Embryonic facial prominence (tissue), 1 donor: ENCODE measurements at regions not wholly inside any gene's neighbourhood (a gene's known extent, or its start where the extent isn't known, plus 50 kb on each side); places are given as distances from the start of the nearest gene placed in this dataset.
"Not testable (repeated sequence)": the region's sequence is repeated elsewhere in the genome, so short reads cannot be mapped to it uniquely, and the experiment has no call there.

Source experiments
- DNase-seq: peaks from one replicate; pipeline ENCODE4 v3.0.0-alpha.2; 2016; ENCODE audit errors: extremely low spot score

DNA sequence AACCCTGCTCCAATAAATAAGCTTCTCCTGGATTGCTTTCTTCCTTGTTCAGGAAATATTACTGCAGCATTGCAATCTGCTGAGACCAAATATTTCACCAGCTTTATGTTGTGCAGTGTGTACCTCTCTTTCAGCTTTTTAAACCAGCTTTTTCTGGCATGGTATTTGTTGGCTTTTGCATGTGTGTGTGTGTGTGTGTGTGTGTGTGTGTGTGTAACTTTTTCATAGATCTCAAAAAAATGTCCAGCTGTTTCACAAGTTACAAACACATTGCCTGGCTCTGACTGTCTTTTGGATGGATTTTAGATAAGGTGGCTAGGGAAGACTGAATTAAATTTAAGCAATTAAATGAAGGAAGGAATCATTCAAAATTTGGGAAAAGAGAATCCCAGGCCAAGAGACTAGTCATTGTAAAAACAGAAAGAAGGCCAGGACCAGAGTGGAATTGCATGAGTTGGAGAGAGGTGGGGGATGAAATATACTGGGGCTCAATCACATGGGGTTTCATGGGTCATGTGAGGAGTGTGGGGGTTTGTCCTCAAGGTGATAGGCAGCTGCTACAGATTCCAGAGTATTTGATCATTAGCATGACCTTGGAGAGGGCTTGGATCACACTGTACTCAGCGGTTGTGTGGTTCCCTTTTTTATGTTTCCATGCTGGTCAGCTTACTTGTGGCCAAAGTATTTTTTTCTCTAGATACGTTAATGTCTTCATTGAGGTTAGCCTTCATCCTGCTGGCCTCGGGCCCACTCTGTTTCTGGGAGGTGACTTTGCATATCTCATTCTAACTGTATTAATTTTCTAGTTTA, 357.7 kb upstream of the BOD1L1 start:
- DNase-seq = no peak

DNA sequence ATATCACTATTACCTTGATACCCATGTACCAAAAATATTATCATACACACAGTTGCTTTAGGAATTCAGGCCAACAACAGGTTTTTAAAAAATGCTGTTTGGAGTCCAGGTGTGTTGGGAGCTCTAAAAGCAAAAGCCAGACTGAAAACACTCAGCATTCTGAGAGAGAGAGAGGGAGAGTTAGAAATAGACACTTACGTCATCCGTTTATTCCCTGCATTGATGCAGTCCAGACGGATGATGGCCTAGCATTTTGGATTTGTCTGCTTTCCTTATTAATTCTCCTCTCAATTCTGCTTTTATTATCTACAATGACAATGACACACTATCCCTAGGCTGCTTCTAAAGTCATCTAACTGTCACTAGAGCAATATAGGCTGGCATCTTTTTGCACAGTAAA, 358.3 kb upstream of the BOD1L1 start:
- no peak for DNase-seq

DNA sequence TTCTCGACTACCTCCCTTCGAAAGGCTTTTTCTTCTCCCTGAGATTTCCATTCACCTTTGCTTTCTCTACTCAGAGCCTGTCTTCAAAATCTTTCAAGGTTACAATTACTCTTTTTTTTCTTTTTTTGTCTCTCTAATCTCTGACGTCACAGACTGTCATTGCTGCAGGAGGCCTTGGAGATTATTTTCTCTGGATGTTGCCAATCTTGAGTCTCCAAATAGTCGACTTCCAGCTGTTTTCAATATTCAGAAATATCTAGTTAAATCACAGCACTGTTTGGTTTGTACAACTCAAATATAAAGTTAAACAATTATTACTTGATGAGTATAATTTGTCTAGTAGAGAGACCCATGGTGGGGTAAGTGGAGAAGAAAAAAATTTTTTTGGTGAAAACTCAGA, 359.0 kb upstream of the BOD1L1 start:
- no peak for DNase-seq

DNA sequence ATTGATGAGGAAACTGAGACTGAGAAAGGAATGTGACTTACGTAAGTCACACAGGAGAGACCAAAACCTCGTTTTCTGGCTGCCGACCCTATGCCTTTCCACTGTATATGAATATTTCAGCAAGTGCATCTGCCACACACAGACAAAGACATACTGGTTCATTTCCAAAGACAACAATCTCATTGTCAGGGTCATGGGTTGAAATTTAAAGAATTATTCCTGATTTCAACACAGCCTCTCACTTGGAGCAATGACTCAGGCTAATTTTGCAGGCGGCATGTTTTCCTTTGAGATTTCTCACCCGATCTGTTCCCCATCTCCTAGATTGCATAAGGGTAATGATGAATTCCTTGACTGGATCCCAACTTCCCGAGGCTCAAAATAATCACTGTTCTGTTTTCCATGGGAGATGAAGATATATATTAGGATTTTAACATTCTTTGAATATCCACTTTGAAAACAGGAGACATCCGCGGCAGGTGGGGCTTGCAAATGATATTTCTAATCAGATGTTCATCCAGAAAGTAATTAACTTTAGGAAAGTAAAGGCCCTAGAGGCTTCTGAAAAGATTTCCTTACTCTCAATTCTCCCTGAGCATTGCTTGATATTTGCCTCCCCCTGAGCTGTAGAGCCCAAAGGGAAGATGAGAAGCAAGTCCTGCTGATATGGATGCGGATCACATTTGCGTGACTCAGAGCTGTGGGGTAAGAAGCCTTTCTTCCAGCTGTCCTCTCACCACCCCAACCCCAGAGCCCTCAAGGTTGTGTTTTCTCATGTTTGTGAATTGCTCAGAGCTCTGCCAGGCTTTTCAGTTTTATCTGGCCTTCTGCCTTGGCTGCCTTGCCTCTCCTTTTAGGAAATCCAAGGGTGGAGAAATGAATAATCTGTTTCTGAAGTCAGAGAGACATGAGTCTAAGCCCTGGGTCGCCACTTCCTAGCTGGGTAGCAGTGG, 361.1 kb upstream of the BOD1L1 start:
- DNase-seq = no peak

DNA sequence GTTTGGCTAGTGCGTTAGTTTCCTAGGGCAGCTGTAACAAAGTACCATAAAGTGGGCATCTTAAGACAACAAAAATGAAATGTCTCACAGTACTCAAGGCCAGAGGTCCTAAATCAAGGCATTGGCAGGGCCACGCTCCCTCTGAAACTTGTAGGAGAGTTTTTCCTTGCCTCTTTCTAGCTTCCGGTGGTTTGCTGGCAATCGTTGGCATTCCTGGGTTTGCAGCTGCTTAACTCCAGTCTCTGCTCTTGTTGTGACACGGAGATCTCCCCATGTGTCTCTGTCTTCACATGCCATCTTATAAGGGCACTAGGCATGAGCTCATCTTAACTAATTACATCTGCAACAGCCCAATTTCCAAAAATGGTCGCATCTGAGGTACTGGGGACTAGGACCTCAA, 362.0 kb upstream of the BOD1L1 start:
- DNase-seq = no peak

DNA sequence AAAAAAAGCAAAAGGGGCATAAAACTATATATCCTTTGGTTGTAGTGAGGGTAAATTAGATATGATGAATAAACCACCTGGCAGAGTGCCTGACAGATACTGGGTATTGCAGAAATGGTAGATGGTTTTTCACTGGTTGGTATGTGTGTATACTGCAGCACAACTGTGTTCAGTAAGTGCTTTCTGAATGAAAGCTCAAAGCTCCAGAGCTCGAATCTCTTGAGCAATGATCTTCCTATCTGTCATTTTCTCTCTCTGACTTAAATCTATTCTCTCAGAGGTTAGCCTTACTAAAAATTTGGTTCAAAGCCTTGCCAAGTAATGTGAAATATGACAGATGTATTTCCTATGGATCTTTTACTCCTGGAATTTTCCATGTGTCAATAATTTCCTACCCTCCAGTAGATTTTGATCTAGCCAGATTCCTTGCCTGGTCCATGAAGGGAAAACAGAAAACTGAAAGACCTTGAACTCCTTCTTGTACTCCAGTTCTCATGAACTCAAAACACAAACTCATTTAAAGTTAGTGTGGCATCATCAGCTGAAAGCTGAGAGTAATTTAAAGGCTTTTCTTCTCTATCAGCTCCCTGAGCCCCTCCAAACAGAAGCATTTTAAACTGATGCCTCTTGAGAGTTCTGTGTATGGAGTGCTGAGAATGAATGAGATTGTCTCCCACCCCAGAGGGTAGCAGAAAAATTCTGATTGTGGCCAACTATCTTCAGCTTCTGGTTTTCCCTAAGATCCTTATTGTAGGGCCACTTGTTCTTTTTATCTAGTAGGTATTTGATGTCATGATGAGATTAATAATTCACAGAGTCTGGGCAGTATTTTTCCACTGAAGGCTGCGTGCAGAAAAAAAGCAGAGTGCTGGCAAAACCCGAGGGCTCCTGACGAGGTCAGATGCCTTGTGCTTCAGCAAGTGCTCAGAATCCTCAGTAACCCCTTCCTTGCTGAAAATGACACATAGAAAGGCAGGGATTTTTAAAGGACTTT, 363.4 kb upstream of the BOD1L1 start:
- DNase-seq = no peak

DNA sequence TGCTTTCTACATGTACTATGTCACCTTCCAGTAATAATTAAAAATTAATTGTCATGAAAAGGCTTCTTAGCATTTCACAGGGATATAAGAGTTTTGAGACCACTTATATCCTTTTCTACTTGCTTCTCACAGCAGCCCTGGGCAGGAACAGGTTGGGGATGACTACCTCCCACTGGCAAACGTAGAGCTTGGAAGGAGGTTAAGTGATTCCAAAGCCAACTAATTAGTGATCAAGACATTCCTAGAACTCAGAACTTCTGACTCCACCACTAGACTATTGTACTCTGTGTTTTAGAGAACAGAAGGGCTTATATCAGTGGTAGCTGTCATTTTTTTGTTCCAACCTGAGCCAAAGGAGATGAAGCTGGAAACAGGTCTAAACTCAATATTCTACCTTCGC, 364.5 kb upstream of the BOD1L1 start:
- DNase-seq = no peak

DNA sequence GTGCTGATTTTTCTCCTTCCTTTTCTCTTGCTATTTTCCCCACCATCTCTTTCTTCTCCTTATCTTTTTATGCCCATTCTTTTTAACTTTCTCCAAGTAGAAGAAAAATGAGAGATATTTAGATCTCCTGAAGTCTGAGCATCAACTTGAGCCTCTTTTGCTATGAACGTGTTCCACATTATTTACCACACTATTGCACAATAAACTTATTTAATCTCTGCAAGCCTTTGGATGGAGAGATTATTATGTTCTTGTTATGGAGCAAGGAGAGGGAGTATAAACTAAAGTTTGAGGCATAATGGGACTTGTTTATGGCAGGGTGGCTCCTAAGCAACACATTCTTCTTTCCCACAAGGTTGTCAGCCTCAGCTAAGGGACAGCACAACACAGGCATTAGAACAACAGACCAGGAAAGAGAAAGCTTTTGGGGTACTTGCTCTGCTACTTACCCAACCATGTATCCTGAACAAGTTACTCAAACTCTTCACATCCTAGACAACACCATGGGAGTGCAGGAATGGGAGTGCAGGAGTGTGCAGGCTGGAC, 365.5 kb upstream of the BOD1L1 start:
- DNase-seq = no peak

DNA sequence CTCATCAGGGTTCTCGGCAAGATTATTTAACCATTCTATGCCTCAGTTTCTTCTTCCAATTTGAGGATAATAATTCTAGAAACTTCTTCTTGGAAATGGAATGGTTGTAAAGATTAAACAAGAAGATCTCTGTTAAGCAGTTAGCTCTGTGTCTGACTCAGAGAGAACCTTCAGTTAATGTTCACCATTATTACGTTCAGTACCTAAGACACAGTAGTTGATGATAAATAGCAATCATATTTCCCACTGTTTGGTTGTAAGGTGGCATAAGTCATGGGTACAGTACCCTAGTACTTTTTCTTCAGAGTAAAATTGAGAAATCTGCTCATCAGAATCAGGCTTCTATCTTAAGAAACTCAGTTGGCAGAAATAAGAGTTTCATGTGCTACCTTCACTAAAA, 366.5 kb upstream of the BOD1L1 start:
- no peak for DNase-seq

DNA sequence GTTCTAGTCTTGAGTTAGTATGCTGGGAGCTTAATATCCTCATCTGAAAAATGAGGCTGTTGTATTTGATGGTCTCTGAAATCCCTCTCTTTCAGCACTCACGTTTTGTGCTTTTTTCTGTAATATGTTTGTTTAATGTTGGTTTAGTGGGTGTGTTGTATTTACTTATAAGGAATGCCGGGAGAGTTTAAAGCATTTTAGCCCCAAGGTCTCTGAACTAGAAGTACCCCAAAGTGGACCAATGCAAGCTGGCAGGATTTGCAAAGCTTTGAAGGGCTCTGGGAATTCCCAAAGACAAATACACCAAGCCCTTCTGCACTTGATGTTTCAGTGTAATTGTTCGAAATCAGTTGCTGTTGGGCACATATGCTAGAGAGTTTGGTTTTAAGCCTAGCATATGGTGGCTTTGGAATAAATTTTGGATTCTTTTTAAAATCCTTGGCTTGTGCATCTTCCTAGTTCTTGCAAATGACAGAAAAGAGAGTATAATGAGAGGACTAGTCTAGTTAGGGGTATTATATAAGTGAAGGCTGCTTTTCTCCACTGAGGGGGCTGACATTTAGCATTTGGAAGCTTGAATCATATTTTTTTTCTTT, 371.4 kb upstream of the BOD1L1 start:
- no peak for DNase-seq

DNA sequence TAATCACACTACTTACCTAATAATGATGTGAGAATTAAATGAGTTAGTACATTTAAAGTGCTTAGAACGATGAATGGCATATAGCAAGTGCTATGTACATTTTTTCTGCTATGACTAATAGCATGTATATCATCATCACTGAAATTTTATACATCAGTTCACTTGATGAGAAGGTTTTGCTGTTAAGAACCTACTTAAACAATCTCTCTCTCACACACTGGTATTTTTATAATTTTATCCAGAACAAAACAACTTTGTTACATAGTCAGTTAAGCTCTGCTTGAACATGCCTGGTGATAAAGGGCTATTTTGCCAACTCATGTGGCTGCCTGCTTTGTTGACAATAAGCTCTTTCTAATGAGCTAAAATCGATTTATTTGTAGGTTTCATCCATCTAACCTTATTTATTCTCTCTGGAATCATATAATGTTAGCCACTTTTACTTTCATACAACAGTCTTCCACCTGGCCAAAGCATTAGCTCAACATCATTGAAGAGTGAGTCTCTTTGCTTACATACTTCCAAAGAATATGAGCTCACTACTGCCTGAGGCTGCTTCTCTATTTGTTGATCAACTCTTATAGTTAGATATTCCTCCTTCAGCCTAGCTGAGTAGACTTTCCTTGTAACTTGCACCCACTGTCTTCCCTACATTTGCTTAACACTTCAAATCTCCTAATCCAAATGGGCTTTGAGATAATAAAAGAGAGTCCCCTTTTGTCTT, 372.7 kb upstream of the BOD1L1 start:
- DNase-seq = no peak

DNA sequence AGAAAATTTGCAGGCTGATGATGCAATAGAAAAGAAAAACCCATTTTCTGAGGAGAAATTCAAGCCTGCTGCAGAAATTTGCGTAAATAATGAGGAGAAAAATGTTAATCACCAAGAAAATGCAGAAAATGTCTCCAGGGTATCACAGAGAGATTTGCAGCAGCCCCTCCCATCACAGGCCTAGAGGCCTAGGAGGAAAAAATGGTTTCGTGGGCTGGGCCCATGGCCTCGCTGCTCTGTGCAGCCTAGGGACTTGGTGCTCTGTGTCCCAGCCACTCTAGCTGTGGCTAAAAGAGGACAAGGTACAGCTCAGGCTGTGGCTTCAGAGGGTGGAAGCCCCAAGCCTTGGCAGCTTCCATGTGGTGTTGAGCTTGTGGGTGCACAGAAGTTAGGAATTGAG, 374.8 kb upstream of the BOD1L1 start:
- not testable (repeated sequence) for DNase-seq

DNA sequence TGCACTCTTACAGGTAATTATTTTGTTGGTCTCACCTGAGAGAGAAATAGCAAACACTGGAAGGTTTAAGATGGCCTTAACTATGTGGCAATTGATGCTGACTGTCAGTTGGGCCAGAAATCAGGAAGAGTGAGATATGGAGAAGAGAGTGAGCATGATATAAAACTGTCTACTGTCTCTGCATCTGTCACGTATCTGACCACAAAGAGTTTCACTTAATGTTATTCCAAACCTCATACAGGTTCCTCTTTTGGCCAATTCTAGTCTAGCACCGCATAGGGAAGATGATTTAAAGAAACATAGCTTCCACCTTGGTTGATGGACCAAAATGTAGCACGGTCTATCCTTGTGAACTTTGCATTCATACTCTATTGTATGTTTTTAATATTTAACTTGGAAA, 381.0 kb upstream of the BOD1L1 start:
- DNase-seq = no peak

DNA sequence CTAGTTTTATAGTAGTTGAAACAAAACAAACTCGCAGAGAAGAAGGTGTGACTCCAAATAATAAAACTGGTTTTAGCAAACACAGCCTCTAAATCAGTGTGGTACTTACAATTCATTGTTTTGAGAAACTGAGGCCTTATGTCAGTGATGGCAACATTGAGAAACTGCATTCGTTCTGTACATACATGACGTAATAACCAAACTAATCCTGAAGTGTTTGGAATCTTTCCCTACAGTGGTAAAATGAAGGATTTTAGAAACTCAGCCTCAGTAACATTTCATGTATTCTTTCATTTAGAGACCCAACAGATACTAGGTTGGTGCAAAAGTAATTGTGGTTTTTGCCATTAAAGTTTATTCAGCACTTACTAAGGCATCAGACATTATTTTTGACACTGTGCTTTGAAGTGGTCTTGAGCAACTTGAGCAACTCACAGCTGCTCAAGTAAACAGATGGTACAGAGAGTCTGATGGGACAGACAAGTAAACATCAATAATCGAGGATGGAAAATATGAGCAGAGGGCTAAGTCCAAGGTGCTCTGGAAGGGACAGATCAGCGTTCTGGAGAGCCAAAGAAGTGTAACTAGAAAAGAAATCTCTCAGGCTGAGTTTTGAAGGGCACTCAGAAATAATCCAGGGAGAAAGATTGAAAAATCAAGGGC, 390.8 kb upstream of the BOD1L1 start:
- DNase-seq = no peak

DNA sequence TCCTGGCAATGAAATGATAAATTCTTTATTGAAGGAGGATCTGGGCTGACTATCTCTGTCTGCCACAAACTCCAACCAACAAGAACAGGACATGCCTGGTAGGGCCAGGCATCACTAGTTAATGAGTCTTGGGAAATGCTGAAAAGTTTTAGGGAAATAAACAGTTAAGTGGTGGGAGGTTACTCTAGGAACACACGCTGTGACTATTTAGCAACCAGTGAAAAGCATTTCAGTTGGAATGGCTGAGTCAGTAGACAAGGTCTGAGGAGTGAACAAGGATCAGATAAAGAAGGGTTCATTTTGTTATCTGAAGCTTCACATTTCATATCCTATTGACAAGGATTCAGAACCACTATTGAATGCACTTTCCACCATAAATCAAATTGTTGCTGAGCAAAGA, 394.9 kb upstream of the BOD1L1 start:
- no peak for DNase-seq

DNA sequence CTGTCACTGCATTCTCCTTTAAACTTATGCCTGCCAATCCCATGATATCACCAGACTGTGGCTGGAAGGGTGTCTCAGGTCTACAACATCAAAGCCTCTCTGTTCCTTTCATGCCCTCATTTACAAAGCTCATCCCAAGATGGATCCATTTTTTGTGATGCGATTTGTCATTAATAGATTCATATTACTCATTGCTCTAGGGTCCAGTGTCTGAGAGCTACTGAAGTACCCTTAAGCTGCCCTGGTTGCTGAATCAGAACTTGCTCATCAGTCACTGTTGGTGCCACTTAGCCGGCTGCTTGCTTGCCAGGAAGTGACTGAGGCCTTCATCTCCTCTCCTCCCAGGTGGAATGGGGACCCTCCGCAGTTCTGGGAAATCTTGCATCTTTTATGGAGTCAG, 395.5 kb upstream of the BOD1L1 start:
- no peak for DNase-seq

DNA sequence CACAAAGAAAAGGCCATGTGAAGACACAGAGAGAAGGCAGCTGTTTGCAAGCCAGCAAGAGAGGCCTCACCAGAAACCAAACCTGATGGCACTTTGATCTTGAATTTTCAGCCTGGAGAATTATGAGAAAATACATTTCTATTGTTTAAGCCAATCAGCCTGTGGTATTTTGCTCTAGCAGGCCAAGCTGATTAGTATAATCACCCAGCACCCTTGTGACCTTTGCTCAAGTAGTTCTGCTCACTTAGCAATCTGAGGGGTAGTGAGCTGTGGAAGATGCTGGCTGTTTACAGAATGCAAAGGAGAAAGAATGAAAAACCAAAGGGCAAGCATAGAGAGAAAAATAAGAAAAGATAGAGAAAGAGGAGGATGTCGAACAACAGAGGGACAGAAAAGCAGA, 396.4 kb upstream of the BOD1L1 start:
- DNase-seq = no peak

DNA sequence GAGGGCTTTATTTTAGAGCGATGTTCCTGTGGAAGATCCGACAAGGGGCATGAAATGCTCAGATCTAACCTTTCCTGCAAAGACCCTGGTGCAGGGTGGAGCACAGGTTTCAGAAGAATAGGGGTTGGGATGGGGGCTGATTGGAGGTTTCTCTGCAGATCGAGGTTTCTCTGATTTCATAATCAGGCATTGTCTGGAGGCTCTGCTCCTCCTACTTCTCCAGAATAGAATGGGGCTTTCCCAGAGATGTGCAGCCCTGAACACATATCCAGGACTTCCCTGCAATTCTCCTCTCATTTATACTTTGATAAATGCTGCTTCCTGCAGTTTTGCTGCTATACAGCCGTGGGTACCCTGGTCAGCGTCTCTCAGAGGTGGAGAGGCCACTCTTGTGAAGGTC, 397.6 kb upstream of the BOD1L1 start:
- DNase-seq = no peak

DNA sequence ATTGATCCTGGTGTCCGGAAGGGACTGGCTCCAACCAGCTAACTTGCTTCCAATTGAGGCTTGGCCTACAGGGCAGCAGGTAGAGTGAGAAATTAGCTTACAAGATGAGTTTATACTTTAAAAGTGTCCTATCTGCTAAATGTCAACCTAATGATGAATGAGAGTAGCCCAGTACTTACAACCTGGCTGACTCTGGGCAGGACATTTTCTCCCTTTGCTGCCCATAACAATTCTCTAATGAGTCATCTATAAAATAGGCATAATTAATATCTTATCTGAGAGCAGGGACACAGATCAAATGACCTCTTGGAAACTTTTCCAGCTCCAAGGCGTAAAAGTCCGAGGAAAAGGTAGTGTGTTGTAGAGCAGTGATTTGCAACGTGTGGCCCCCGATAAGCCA, 398.4 kb upstream of the BOD1L1 start:
- DNase-seq = no peak

DNA sequence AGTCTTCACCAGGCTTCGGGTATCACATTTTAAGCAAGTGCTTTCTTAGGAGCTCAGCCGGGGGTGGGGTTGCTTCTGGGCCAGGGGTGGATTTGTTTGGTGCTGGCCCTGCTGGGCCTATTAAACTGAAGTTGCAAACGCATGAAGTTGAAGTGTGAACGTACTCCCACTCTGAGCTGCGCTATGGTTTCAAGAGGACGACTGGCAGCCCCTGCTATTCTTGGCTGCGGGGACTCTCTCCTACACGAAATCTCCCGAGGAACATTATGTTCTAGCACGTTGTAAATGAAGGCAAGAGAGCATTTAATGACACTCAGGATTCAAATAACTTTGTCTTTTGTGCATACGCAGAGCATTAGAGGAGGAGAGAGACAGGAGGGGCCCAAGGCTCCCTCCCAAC, 401.3 kb upstream of the BOD1L1 start:
- no peak for DNase-seq
